Body of pancreas (tissue), 4 donors: ENCODE measurements at regions not wholly inside any gene's neighbourhood (a gene's known extent, or its start where the extent isn't known, plus 50 kb on each side); places are given as distances from the start of the nearest gene placed in this dataset.
"Not testable (repeated sequence)": the region's sequence is repeated elsewhere in the genome, so short reads cannot be mapped to it uniquely, and the experiment has no call there.

Source experiments
- ATAC-seq: fragments of 150-250 bp; one replicate; pipeline ENCODE4 v1.9.1; 2016
- DNase-seq, 4 donors: peaks; one replicate each; pipeline ENCODE4 v3.0.0-alpha.2; 2019
- H3K27ac ChIP-seq, 4 donors: fragments of 200-600 bp; sonication (generic); 1 replicate in 3 of 4; 2 replicates in 1 of 4; pipeline versions ENCODE4 v1.5.1 to v1.6.1; 2016 to 2019; ENCODE audit warnings: mild to moderate bottlenecking in 1 of 4, mixed read lengths in 1 of 4, moderate library complexity in 1 of 4
- H3K27me3 ChIP-seq, 2 donors: fragments of 200-600 bp; sonication (generic); one replicate each; pipeline ENCODE4 v1.6.0; 2016; ENCODE audit warnings: mild to moderate bottlenecking in 1 of 2
- H3K36me3 ChIP-seq, 2 donors: fragments of 200-600 bp; sonication (generic); replicated peaks in 1 of 2; 2 replicates each; pipeline ENCODE4 v1.5.1; 2016; ENCODE audit warnings: low read depth in 2 of 2; ENCODE audit not compliant: insufficient read depth in 1 of 2
- H3K4me1 ChIP-seq: fragments of 200-600 bp; sonication (generic); one replicate; pipeline ENCODE4 v1.6.0; 2016
- H3K4me3 ChIP-seq, 2 donors: fragments of 200-600 bp; sonication (generic); 1 replicate in 1 of 2; 2 replicates in 1 of 2; pipeline ENCODE4 v1.5.1; 2016 to 2019
- H3K9me3 ChIP-seq, 3 donors: fragments of 200-600 bp; sonication (generic); 1 replicate in 2 of 3; 2 replicates in 1 of 3; pipeline ENCODE4 v1.5.1; 2016
- POLR2A ChIP-seq, 3 donors: fragments of 450-650 bp; IDR thresholded peaks; one replicate each; pipeline ENCODE4 v1.6.1; 2016; ENCODE audit warnings: antibody characterized with exemption in 3 of 3, mild to moderate bottlenecking in 2 of 3
- WGBS, 2 donors: methylation state at CpG; one replicate each; pipeline ENCODE4 v1.1.5; 2017; 5-methylcytosine and 5-hydroxymethylcytosine counted together
- intact Hi-C: fragments of 100-400 bp; cut with DNase I; formaldehyde crosslinking; loops from one replicate; pipeline ENCODE4 v1.15.1; 2023
- TF ChIP-seq, protein P1 (sequence below), 7 experiments: fragments of 450-650 bp in 4 of 7; fragments of 200-600 bp in 3 of 7; sonication (generic) in 3 of 7; IDR thresholded peaks; one replicate each; pipeline ENCODE4 v1.5.1; 2016 to 2019; ENCODE audit warnings: antibody characterized with exemption in 7 of 7

- H3K27ac ChIP-seq: no peak overlapping the region
- no peaks in the 10 kb centered on the region for H3K4me1 ChIP-seq
- intact Hi-C loops: no loop called here
- H3K9me3 ChIP-seq: no peaks in the 10 kb centered on the region
- H3K36me3 ChIP-seq: no peaks in the 10 kb centered on the region
- H3K27me3 ChIP-seq: no peaks in the 10 kb centered on the region
- TF ChIP-seq POLR2A (IDR thresholded peaks at IDR 0.05): no peak
- TF ChIP-seq, protein P1, sequence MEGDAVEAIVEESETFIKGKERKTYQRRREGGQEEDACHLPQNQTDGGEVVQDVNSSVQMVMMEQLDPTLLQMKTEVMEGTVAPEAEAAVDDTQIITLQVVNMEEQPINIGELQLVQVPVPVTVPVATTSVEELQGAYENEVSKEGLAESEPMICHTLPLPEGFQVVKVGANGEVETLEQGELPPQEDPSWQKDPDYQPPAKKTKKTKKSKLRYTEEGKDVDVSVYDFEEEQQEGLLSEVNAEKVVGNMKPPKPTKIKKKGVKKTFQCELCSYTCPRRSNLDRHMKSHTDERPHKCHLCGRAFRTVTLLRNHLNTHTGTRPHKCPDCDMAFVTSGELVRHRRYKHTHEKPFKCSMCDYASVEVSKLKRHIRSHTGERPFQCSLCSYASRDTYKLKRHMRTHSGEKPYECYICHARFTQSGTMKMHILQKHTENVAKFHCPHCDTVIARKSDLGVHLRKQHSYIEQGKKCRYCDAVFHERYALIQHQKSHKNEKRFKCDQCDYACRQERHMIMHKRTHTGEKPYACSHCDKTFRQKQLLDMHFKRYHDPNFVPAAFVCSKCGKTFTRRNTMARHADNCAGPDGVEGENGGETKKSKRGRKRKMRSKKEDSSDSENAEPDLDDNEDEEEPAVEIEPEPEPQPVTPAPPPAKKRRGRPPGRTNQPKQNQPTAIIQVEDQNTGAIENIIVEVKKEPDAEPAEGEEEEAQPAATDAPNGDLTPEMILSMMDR (IDR thresholded peaks at IDR 0.05): no peak
- no peak overlapping the region for H3K4me3 ChIP-seq
- DNase-seq: no peak
- no peak for ATAC-seq
These were observed 248.3 kb upstream of the STXBP6 start for GRCh38 chr14:25298238-25298637.

DNA sequence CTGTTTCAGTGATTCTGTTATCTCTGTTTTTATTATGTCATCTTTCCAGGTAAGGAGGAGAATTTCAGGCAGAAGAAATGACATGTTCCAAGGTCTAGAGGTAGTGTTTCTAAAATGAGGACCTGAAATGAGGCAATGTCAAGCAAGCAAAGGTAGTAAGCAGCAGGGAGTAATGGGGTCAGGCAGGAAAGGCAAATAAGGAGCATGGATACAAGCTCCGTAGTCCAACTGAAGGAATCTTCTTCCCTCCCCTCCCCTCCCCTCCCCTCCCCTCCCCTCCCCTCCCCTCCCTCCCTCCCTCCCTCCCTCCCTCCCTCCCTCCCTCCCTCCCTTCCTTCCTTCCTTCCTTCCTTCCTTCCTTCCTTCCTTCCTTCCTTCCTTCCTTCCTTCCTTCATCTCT lies 240.2 kb upstream of the STXBP6 start:
- not testable (repeated sequence) for ATAC-seq

DNA sequence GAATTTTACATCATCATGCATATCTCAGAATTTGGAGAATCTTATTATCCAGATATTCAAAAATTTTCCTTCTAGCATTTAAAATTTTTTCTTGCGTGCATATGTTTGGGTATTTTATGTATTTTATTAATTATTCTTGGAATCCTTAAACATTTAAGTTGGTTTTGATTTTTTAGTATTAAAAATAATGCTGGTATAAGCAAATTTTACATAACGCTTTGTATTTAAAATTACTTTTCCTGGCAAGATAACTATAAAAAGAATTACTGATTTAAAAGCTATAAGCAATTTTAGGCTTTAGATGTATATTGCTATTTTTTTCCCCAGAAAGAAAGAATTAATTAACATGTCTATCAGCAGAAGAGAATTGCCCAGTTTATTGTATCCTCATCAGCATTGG lies 224.6 kb upstream of the STXBP6 start:
- DNase-seq: no peak
- TF ChIP-seq POLR2A (IDR thresholded peaks at IDR 0.05): no peak
- TF ChIP-seq, protein P1 (IDR thresholded peaks at IDR 0.05): no peak
- Histone ChIP-seq H3K4me3 (no peak overlapping the region), H3K27ac (no peak overlapping the region), H3K36me3 (no peaks in the 10 kb centered on the region), H3K27me3 (no peaks in the 10 kb centered on the region), H3K4me1 (no peaks in the 10 kb centered on the region), H3K9me3 (no peaks in the 10 kb centered on the region)
- intact Hi-C loops: no loop called here
- 41 to 77% methylated on average over 2 of the region's 2 CpGs for WGBS, 2 donors
- no peak for ATAC-seq

More for the DNA sequence above, 240.2 kb upstream of the STXBP6 start:
- H3K4me1 ChIP-seq, H3K36me3 ChIP-seq, intact Hi-C loops, H3K27me3 ChIP-seq, DNase-seq, H3K27ac ChIP-seq, H3K9me3 ChIP-seq, H3K4me3 ChIP-seq: not testable (repeated sequence)
- WGBS, 2 donors: 22 to 26% methylated on average over 1 of the region's 1 CpG

GRCh38 chr14:25267186-25267585 lies 217.2 kb upstream of the STXBP6 start:
- Histone ChIP-seq H3K36me3 (no peaks in the 10 kb centered on the region), H3K4me3 (no peak overlapping the region), H3K27me3 (no peaks in the 10 kb centered on the region), H3K4me1 (no peaks in the 10 kb centered on the region), H3K9me3 (no peaks in the 10 kb centered on the region), H3K27ac (no peak overlapping the region)
- no peak for DNase-seq
- WGBS, 2 donors: 69 to 77% methylated on average over 13 to 15 of the region's 16 CpGs
- no peak for TF ChIP-seq POLR2A (IDR thresholded peaks at IDR 0.05)
- TF ChIP-seq, protein P1 (IDR thresholded peaks at IDR 0.05): no peak
- no peak for ATAC-seq
- intact Hi-C loops: no loop called here

DNA sequence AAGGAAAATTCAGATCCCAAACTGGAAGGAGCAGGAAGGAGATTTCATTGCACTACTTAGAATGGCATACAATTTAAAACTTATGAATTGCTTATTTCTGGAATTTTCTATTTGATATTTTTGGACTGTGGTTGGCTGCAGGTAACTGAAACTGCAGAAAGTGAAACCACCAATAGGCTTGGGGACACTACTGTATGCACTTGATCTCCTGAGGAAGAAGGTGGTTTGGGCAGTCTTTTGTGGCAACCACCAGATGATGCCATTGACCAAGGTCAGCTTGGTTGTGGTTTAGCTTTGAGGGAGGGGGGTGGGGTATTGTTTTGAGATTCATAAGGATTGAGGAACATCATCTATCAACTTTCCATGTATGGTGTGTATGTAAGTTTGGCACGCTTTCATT lies 209.5 kb upstream of the STXBP6 start:
- TF ChIP-seq, protein P1 (IDR thresholded peaks at IDR 0.05): no peak
- TF ChIP-seq POLR2A (IDR thresholded peaks at IDR 0.05): no peak
- H3K36me3 ChIP-seq: no peaks in the 10 kb centered on the region
- H3K4me1 ChIP-seq: no peaks in the 10 kb centered on the region
- H3K4me3 ChIP-seq: no peak overlapping the region
- H3K27ac ChIP-seq: no peak overlapping the region
- intact Hi-C loops: no loop called here
- H3K27me3 ChIP-seq: peaks cover 0 to 3% of the 10 kb centered on the region in 2 donors
- DNase-seq (no peak), ATAC-seq (no peak)
- WGBS, 2 donors: 59 to 70% methylated on average over 1 of the region's 1 CpG
- no peaks in the 10 kb centered on the region for H3K9me3 ChIP-seq
